Brain microvascular endothelial cell (primary cell): ENCODE measurements at regions not wholly inside any gene's neighbourhood (a gene's known extent, or its start where the extent isn't known, plus 50 kb on each side); places are given as distances from the start of the nearest gene placed in this dataset.

Experiments
- DNase-seq: peaks from one replicate; pipeline ENCODE4 v3.0.0-alpha.2; 2020
- H3K27ac ChIP-seq: fragments of 250-450 bp; sonication (Bioruptor Pico); 2 replicates; pipeline ENCODE4 v1.5.1; 2020; ENCODE audit warnings: mild to moderate bottlenecking, moderate library complexity
- H3K27me3 ChIP-seq: fragments of 250-450 bp; sonication (Bioruptor Pico); replicated peaks from 2 replicates; pipeline ENCODE4 v1.5.1; 2020; ENCODE audit warnings: mild to moderate bottlenecking
- H3K36me3 ChIP-seq: fragments of 250-450 bp; sonication (Bioruptor Pico); replicated peaks from 2 replicates; pipeline ENCODE4 v1.5.1; 2020; ENCODE audit warnings: mild to moderate bottlenecking
- H3K4me3 ChIP-seq: 2 replicates; pipeline ENCODE4 v1.5.1; 2011; ENCODE audit warnings: low read depth, mild to moderate bottlenecking, control low read depth, low read length, moderate library complexity
- in situ Hi-C: cut with HindIII; loops from 2 replicates; pipeline ENCODE4 v1.10.0; 2017; ENCODE audit warnings: low sequenced_read_pairs, low pct_ligation_motif_present
- TF ChIP-seq, protein P1 (sequence below): IDR thresholded peaks from 2 replicates; pipeline ENCODE4 v1.5.1; 2011; ENCODE audit warnings: low read depth, mild to moderate bottlenecking, moderate library complexity, low read length, control low read depth, inconsistent platforms; ENCODE audit errors: missing control alignments

DNA sequence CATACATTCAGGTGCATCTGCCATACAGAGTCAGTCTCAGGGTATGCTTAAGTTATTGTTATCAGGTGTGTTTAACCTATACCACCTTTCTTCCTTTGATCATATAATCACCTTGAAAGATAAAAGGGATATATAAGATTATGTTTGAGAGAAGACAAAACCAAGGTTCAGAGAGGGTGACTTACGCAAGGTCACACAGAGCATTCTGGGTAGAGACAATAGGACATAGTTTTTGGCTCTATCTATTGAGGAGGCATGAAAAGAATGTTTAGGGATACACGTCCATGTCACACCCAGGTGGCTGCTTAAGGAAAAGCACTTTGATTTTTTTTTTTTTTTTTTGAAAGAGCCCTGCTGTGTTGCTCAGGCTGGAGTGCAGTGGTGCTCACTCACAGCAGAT is 327.1 kb upstream of the RPS6KA3 start:
- no peak for DNase-seq
- TF ChIP-seq, protein P1, sequence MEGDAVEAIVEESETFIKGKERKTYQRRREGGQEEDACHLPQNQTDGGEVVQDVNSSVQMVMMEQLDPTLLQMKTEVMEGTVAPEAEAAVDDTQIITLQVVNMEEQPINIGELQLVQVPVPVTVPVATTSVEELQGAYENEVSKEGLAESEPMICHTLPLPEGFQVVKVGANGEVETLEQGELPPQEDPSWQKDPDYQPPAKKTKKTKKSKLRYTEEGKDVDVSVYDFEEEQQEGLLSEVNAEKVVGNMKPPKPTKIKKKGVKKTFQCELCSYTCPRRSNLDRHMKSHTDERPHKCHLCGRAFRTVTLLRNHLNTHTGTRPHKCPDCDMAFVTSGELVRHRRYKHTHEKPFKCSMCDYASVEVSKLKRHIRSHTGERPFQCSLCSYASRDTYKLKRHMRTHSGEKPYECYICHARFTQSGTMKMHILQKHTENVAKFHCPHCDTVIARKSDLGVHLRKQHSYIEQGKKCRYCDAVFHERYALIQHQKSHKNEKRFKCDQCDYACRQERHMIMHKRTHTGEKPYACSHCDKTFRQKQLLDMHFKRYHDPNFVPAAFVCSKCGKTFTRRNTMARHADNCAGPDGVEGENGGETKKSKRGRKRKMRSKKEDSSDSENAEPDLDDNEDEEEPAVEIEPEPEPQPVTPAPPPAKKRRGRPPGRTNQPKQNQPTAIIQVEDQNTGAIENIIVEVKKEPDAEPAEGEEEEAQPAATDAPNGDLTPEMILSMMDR: no peak
- H3K36me3 ChIP-seq: no peaks in the 10 kb centered on the region
- H3K4me3 ChIP-seq: no peak overlapping the region
- no peaks in the 10 kb centered on the region for H3K27me3 ChIP-seq
- H3K27ac ChIP-seq: no peak overlapping the region
- in situ Hi-C loops: no loop called here

DNA sequence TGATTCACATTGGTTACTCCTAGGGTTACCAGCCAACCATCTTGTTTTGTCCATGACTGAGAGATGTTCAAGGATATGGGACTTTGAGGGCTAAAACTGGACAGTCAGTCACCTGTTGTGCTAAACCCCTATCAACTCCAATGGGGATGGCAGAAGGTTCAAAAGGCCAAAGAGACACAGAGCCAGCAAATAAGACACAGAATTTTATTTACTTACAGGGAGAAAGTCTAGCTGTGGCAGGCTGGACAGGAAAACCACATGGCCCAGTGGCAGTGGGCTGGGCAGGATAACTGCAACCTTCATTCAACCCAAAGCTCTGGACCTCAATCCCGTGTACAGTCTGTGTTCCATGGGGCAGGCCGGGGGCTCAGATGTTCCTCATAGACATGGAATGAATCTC is 326.7 kb upstream of the RPS6KA3 start:
- Histone ChIP-seq H3K4me3 (no peak overlapping the region), H3K27ac (no peak overlapping the region), H3K36me3 (no peaks in the 10 kb centered on the region), H3K27me3 (no peaks in the 10 kb centered on the region)
- TF ChIP-seq, protein P1: no peak
- DNase-seq: no peak
- in situ Hi-C loops: no loop called here

DNA sequence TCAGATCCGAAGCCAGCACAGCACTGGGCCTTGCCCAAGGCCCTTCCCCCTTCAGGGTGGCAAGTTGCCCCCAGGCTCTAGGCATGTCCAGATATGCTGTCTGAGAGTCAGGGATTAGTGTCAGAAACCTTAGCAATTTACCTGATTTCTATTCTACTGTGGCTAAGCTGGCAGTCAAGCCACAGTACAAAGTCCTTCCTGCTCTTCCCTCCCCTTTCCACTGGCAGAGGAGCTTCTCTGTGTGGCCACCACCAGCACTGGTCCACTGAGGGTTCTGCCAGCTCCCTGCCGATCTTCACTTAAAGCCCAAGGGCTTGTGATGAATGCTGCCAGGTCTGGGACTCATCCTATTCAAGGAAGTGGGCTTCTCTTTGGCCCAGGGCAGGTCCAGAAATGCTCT is 324.5 kb upstream of the RPS6KA3 start:
- Histone ChIP-seq H3K27ac (no peak overlapping the region), H3K36me3 (no peaks in the 10 kb centered on the region), H3K27me3 (no peaks in the 10 kb centered on the region), H3K4me3 (no peak overlapping the region)
- no peak for DNase-seq
- TF ChIP-seq, protein P1: no peak
- in situ Hi-C loops: no loop called here

DNA sequence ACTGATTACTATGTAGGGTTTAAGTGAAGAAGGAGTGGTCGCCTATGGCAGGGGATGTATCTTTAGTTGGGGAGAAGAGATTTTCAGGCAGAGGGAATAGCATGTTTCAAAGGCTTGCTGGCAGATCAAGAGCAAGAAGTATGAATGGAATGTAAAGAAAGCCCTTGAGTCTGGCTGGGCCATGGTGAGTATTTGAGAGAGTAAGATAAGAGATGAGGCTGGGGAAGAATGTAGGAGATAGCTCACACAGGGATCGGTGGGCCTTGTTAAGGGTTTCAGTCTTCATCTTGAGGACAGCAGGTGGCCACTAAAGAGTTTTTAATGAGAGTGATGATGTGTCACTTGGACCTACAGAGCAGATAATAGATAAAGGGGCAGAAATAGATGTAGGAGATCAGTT is 319.1 kb upstream of the RPS6KA3 start:
- in situ Hi-C loops: no loop called here
- no peaks in the 10 kb centered on the region for H3K27me3 ChIP-seq
- no peak overlapping the region for H3K27ac ChIP-seq
- TF ChIP-seq, protein P1: no peak
- DNase-seq: no peak
- no peaks in the 10 kb centered on the region for H3K36me3 ChIP-seq
- H3K4me3 ChIP-seq: no peak overlapping the region

DNA sequence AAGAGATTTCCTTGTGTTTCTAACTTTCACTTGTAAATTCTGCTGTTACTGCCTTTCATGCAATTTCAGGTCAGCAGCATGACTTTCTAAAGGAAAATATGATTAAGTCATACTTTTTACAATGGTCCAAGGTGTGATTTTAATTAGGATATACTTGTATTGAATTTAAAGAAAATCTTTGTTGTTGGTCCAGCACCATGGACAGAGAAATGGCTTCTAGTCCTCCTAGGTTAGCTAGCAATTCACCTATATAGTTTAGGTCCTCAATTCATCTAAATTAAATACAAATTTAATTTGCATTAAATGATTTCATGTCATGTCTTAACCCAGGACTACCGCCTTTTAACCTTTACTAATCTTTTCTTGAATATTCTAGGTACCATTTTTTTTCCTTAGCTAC is 304.9 kb upstream of the RPS6KA3 start:
- Histone ChIP-seq H3K36me3 (no peaks in the 10 kb centered on the region), H3K4me3 (no peak overlapping the region), H3K27me3 (no peaks in the 10 kb centered on the region), H3K27ac (no peak overlapping the region)
- in situ Hi-C loops: no loop called here
- no peak for DNase-seq
- TF ChIP-seq, protein P1: no peak

DNA sequence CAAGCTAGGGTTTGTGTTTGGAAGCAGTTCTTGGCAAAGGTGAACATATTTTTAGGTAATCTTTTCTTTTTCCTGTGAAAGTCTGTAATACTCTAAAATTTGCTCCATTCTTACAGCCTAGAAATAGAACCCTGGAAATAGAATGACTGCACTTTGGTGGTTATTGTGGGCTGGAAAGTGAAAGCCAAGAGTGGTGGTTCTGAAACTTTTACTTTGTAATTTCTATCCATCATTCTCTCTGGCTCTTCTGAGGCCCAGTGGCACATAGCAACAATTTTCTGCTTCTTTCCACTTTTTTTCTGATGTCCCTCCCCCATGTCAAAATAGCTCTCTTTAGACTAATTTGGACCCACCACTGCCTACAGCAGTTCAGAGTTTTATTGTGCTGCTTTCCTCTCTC is 300.4 kb upstream of the RPS6KA3 start:
- TF ChIP-seq, protein P1: no peak
- Histone ChIP-seq H3K4me3 (no peak overlapping the region), H3K27me3 (no peaks in the 10 kb centered on the region), H3K36me3 (no peaks in the 10 kb centered on the region), H3K27ac (no peak overlapping the region)
- in situ Hi-C loops: no loop called here
- DNase-seq: no peak
